ENCODE measurements at regions not wholly inside any gene's neighbourhood (a gene's known extent, or its start where the extent isn't known, plus 50 kb on each side); places are given as distances from the start of the nearest gene placed in this dataset.

DNA sequence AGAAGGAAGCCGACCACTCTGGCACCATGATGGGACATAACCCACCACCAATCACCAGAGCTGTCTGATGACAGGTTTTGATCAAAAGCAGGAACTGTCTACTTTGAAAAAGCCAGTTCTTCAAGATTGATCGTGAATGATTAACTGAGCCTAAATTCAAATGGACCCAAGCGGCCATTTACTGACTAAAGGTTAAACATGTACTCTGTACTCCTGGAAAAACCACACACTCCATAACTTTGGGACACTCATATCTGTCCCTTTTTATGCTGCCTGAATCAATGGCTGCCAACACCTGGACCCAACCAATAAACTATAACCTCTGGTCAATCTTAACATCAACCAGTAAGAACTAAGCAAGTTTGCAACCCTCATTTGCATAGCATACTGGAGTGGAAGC is 206.6 kb downstream of the URB2 start:
- DNase-seq (ENCODE audit: low read depth): no peak
- H3K4me3 ChIP-seq (ENCODE audit: low read length): no peak overlapping the region
- TF ChIP-seq, protein P1, sequence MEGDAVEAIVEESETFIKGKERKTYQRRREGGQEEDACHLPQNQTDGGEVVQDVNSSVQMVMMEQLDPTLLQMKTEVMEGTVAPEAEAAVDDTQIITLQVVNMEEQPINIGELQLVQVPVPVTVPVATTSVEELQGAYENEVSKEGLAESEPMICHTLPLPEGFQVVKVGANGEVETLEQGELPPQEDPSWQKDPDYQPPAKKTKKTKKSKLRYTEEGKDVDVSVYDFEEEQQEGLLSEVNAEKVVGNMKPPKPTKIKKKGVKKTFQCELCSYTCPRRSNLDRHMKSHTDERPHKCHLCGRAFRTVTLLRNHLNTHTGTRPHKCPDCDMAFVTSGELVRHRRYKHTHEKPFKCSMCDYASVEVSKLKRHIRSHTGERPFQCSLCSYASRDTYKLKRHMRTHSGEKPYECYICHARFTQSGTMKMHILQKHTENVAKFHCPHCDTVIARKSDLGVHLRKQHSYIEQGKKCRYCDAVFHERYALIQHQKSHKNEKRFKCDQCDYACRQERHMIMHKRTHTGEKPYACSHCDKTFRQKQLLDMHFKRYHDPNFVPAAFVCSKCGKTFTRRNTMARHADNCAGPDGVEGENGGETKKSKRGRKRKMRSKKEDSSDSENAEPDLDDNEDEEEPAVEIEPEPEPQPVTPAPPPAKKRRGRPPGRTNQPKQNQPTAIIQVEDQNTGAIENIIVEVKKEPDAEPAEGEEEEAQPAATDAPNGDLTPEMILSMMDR (conservative IDR thresholded peaks at IDR 0.05; ENCODE audit: low read depth, low read length): no peak

GRCh38 chr1:229834230-229834629 is 208.2 kb downstream of the URB2 start:
- TF ChIP-seq, protein P1 (conservative IDR thresholded peaks at IDR 0.05; ENCODE audit: low read depth, low read length): no peak
- no peak overlapping the region for H3K4me3 ChIP-seq (ENCODE audit: low read length)
- no peak for DNase-seq (ENCODE audit: low read depth)

- no peak for DNase-seq (ENCODE audit: low read depth)
- H3K4me3 ChIP-seq (ENCODE audit: low read length): no peak overlapping the region
- TF ChIP-seq, protein P1 (conservative IDR thresholded peaks at IDR 0.05; ENCODE audit: low read depth, low read length): no peak
Measured at GRCh38 chr1:229835226-229835625, 209.2 kb downstream of the URB2 start.

DNA sequence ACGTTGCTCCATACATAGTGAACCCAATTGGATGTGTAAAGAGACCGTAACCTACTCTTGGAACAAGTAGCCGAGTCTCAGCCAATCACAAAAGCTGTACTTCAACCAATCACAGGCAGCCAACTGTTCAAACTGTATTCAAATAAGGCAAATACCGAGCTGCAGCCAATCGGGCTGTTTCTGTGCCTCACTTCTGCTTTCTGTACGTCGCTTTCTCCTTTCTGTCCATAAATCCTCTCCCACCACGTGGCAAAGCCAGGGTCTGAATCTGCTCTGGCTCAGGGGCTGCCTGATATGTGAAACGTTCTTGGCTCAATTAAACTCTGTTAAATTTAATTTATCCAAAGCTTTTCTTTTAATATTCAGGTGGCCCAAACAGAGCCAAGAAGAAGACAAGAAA is 210.3 kb downstream of the URB2 start:
- no peak for DNase-seq (ENCODE audit: low read depth)
- no peak overlapping the region for H3K4me3 ChIP-seq (ENCODE audit: low read length)
- TF ChIP-seq, protein P1 (conservative IDR thresholded peaks at IDR 0.05; ENCODE audit: low read depth, low read length): no peak

GRCh38 chr1:229838204-229838603 is 212.2 kb downstream of the URB2 start:
- DNase-seq (ENCODE audit: low read depth): no peak
- H3K4me3 ChIP-seq (ENCODE audit: low read length): no peak overlapping the region
- TF ChIP-seq, protein P1 (conservative IDR thresholded peaks at IDR 0.05; ENCODE audit: low read depth, low read length): no peak

DNA sequence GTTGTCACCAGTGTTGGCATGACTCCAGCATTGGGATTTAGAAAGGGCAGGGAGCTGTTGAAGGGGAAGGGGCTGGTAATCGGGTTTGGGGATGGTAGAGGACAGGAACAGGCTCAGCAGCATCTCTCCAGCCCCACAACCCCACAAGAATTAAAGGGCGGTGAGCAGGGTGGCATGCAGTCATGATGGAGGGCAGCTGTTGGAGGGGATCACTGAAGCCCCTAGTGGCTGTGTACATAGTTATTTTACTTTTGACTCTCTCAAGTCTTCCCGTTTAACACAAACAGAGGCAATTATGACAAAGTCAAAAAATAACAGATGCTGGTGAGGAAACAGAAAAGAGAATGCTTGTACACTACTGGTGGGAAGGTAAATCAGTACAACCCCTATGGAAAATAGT is 213.8 kb downstream of the URB2 start:
- TF ChIP-seq, protein P1 (conservative IDR thresholded peaks at IDR 0.05; ENCODE audit: low read depth, low read length): no peak

DNA sequence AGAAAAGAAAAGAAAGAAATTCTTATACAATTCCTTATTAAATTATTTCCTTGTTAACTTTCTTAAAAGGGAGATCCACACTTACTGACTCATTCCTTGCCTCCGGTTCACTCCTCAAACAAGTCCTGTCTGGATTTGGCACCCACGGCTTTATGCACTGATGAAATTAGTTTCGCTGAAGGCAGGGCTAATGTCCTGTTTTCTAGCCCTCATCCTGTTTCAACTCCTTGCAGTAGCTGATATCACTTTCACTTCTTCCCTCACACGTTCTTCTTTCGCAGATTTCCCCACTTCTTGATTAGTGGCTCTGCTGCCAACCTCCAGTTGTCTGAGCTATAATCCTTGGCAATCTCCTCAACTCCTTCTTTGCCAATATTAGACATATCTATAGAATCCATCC is 215.2 kb downstream of the URB2 start:
- DNase-seq (ENCODE audit: low read depth): no peak
- TF ChIP-seq, protein P1 (conservative IDR thresholded peaks at IDR 0.05; ENCODE audit: low read depth, low read length): no peak
- H3K4me3 ChIP-seq (ENCODE audit: low read length): no peak overlapping the region

More for the DNA sequence above, 213.8 kb downstream of the URB2 start:
- no peak overlapping the region for H3K4me3 ChIP-seq (ENCODE audit: low read length)
- no peak for DNase-seq (ENCODE audit: low read depth)
